ENCODE measurements at regions not wholly inside any gene's neighbourhood (a gene's known extent, or its start where the extent isn't known, plus 50 kb on each side); places are given as distances from the start of the nearest gene placed in this dataset.

DNA sequence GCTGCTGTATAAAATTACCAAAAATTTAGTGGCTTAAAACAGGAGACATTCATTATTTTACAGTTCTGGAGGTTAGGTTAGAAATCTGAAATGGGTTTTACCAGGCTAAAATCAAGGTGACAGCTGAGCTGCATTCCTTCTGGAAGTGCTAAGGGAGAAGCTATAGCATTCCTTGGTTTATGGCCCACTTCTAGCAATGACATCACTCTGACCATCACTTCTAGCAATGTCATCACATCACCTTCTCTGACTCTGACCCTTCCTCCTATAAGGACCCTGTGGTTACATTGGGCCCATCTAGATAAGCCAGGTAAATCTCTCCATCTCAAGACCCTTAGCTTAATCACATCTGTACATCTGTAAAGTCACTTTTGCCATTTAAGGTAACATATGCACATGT lies 366.1 kb downstream of the EFNA5 start:
- ChIA-PET POLR2A (no interaction called here), CTCF (no interaction called here)
- Histone ChIP-seq H3K4me3 (ENCODE audit: low read depth, low read length) (no peak overlapping the region), H3K27ac (ENCODE audit: low read depth, low read length) (no peak overlapping the region), H3K27me3 (ENCODE audit: control insufficient read depth, insufficient read depth, low read length) (no peaks in the 10 kb centered on the region), H3K9me3 (ENCODE audit: control insufficient read depth, insufficient read depth, low read length) (no peaks in the 10 kb centered on the region)
- TF ChIP-seq, protein P1, sequence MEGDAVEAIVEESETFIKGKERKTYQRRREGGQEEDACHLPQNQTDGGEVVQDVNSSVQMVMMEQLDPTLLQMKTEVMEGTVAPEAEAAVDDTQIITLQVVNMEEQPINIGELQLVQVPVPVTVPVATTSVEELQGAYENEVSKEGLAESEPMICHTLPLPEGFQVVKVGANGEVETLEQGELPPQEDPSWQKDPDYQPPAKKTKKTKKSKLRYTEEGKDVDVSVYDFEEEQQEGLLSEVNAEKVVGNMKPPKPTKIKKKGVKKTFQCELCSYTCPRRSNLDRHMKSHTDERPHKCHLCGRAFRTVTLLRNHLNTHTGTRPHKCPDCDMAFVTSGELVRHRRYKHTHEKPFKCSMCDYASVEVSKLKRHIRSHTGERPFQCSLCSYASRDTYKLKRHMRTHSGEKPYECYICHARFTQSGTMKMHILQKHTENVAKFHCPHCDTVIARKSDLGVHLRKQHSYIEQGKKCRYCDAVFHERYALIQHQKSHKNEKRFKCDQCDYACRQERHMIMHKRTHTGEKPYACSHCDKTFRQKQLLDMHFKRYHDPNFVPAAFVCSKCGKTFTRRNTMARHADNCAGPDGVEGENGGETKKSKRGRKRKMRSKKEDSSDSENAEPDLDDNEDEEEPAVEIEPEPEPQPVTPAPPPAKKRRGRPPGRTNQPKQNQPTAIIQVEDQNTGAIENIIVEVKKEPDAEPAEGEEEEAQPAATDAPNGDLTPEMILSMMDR (IDR thresholded peaks at IDR 0.05; ENCODE audit: low read depth, low read length), result no peak
- DNase-seq (ENCODE audit: low read depth, low spot score), result no peak

GRCh38 chr5:107303171-107303968 lies 367.4 kb downstream of the EFNA5 start:
- ChIA-PET POLR2A (no interaction called here), CTCF (no interaction called here)
- Histone ChIP-seq H3K4me3 (ENCODE audit: low read depth, low read length) (no peak overlapping the region), H3K27ac (ENCODE audit: low read depth, low read length) (no peak overlapping the region), H3K9me3 (ENCODE audit: control insufficient read depth, insufficient read depth, low read length) (no peaks in the 10 kb centered on the region), H3K27me3 (ENCODE audit: control insufficient read depth, insufficient read depth, low read length) (no peaks in the 10 kb centered on the region)
- DNase-seq (ENCODE audit: low read depth, low spot score), result no peak
- TF ChIP-seq, protein P1 (IDR thresholded peaks at IDR 0.05; ENCODE audit: low read depth, low read length), result no peak

DNA sequence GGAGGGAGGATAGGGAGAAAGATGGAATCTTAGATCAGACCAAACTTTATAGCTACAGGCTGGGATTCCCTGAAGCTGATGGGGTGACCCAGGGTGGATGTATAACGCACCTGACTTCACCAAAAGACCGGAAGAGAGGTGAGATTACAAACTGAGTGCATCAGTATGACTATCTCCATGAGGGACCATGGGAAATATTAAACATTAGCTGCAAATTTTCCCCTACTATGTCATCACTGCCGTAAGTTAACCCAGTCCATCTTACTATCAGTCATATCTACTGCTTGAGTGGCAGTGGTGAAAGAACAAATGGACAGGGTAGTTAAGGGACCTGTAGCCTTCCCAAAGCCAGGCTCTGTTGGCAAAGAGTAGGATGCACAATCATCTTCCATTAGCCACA lies 368.3 kb downstream of the EFNA5 start:
- ChIA-PET CTCF (interaction anchor here (0.7 kb wide), 1 partner anchor 270 kb away, joined by 3 read pairs; no protein-coding TSS in a partner anchor), POLR2A (no interaction called here)
- no peaks in the 10 kb centered on the region for H3K9me3 ChIP-seq (ENCODE audit: control insufficient read depth, insufficient read depth, low read length)
- no peak overlapping the region for H3K4me3 ChIP-seq (ENCODE audit: low read depth, low read length)
- no peak overlapping the region for H3K27ac ChIP-seq (ENCODE audit: low read depth, low read length)
- TF ChIP-seq, protein P1 (IDR thresholded peaks at IDR 0.05; ENCODE audit: low read depth, low read length), result no peak
- DNase-seq (ENCODE audit: low read depth, low spot score), result no peak
- no peaks in the 10 kb centered on the region for H3K27me3 ChIP-seq (ENCODE audit: control insufficient read depth, insufficient read depth, low read length)

DNA sequence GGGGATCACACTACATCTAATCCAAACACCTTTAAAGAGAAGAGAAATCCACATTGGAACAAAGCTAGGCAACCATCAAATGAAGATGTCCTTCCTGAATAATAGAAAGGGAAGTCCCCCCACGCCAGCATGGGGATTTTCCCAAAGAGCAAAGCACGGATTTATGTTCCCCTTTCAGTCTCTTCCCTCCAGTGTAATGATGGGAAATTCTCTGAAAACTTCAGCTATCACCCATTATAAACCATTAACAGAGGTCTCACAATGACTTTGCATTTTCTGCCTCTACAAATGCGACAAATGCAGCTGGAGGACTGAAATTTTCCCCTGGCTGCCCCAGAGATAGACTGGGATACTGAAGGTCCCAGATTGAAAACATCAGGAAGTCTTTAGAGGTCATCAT lies 368.7 kb downstream of the EFNA5 start:
- TF ChIP-seq, protein P1 (IDR thresholded peaks at IDR 0.05; ENCODE audit: low read depth, low read length), result no peak
- DNase-seq (ENCODE audit: low read depth, low spot score), result no peak

DNA sequence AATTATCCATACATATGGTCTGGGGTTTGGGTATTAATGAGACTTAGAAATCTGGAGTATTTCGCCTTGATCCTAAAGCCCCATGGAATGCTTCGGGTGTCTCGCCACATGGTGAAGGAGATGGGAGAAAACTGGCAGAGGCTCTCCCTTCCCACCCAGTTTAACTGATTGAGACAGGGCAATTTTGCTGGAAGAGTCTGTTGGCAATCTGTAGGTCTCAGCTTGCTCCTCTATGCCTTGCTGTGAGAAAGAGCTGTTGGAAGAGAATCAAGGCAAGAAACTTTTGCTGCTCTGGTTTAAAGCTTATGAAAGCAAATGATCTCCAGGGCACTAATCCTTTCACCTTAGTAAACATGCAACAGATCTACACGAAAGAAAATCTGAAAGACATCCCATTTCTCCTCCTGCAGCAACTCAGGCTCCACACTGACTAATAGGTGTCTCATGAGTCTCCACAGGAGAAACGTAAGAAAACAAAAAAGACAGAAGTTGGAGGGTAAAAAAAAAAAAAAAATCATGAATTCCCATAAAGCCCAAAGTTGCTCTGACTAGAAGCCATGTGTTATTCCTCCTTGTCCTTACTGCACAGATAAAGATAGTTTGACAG lies 369.9 kb downstream of the EFNA5 start:
- CTCF ChIA-PET, result no interaction called here
- Histone ChIP-seq H3K9me3 (ENCODE audit: control insufficient read depth, insufficient read depth, low read length) (no peaks in the 10 kb centered on the region), H3K4me3 (ENCODE audit: low read depth, low read length) (no peak overlapping the region), H3K27me3 (ENCODE audit: control insufficient read depth, insufficient read depth, low read length) (no peaks in the 10 kb centered on the region), H3K27ac (ENCODE audit: low read depth, low read length) (no peak overlapping the region)
- POLR2A ChIA-PET, result interaction anchor here (0.7 kb wide), 1 partner anchor 163 kb away, joined by 5 read pairs; no protein-coding TSS in a partner anchor
- TF ChIP-seq, protein P1 (IDR thresholded peaks at IDR 0.05; ENCODE audit: low read depth, low read length), result no peak
- no peak for DNase-seq (ENCODE audit: low read depth, low spot score)

More for the DNA sequence above, 368.7 kb downstream of the EFNA5 start:
- Histone ChIP-seq H3K4me3 (ENCODE audit: low read depth, low read length) (no peak overlapping the region), H3K27ac (ENCODE audit: low read depth, low read length) (no peak overlapping the region), H3K27me3 (ENCODE audit: control insufficient read depth, insufficient read depth, low read length) (no peaks in the 10 kb centered on the region), H3K9me3 (ENCODE audit: control insufficient read depth, insufficient read depth, low read length) (no peaks in the 10 kb centered on the region)
- ChIA-PET POLR2A (no interaction called here), CTCF (interaction anchor here (0.7 kb wide), 1 partner anchor 271 kb away, joined by 3 read pairs; no protein-coding TSS in a partner anchor)
